ENCODE measurements at regions not wholly inside any gene's neighbourhood (a gene's known extent, or its start where the extent isn't known, plus 50 kb on each side); places are given as distances from the start of the nearest gene placed in this dataset.

- no peak for ATAC-seq
Measured at GRCh38 chr6:137976430-137976829, 109.4 kb downstream of the TNFAIP3 start.

DNA sequence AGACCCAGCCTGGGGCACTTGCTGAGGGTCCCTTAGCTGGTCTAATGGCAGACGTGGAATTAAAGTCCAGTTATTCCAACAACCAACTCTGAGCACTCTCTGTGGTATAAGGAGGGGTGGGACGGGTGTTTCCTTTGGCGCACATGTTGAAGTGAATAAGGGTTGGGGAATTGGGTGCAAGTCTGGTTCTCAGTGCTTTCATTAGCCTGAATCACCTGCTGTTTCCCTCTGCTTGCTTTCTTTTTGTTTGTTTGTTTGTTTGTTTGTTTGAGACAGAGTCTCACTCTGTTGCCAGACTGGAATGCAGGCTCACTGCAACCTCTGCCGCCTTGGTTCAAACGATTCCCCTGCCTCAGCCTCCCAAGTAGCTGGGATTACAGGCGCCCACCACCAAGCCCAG lies 110.1 kb downstream of the TNFAIP3 start:
- ATAC-seq = no peak
- TF ChIP-seq ZC3H10 (CRISPR knock-in tag; IDR thresholded peaks at IDR 0.05) (no peak), ZNF8 (CRISPR knock-in tag; IDR thresholded peaks at IDR 0.05) (no peak), RARB (CRISPR knock-in tag; IDR thresholded peaks at IDR 0.05) (no peak), ZNF565 (CRISPR knock-in tag; conservative IDR thresholded peaks at IDR 0.05; ENCODE audit: low read depth) (no peak), ZFP3 (CRISPR knock-in tag; IDR thresholded peaks at IDR 0.05) (no peak), CREB5 (CRISPR knock-in tag; IDR thresholded peaks at IDR 0.05; ENCODE audit: low read depth) (no peak), ZFP30 (CRISPR knock-in tag; IDR thresholded peaks at IDR 0.05) (no peak), ZNF70 (CRISPR knock-in tag; IDR thresholded peaks at IDR 0.05) (no peak), TCF4 (CRISPR knock-in tag; IDR thresholded peaks at IDR 0.05; ENCODE audit: borderline replicate concordance) (no peak), CSDC2 (CRISPR knock-in tag; IDR thresholded peaks at IDR 0.05) (no peak), ARNTL (CRISPR knock-in tag; IDR thresholded peaks at IDR 0.05; ENCODE audit: borderline replicate concordance, low read depth) (no peak), GLIS3 (CRISPR knock-in tag; IDR thresholded peaks at IDR 0.05) (no peak), ISL1 (CRISPR knock-in tag; IDR thresholded peaks at IDR 0.05) (no peak), ESRRG (CRISPR knock-in tag; IDR thresholded peaks at IDR 0.05) (no peak), OSR1 (CRISPR knock-in tag; IDR thresholded peaks at IDR 0.05) (no peak), SNAI2 (CRISPR knock-in tag; IDR thresholded peaks at IDR 0.05) (no peak), BACH2 (CRISPR knock-in tag; IDR thresholded peaks at IDR 0.05; ENCODE audit: borderline replicate concordance) (no peak), PPARA (CRISPR knock-in tag; IDR thresholded peaks at IDR 0.05; ENCODE audit: borderline replicate concordance) (no peak)
- TF ChIP-seq, protein P1, sequence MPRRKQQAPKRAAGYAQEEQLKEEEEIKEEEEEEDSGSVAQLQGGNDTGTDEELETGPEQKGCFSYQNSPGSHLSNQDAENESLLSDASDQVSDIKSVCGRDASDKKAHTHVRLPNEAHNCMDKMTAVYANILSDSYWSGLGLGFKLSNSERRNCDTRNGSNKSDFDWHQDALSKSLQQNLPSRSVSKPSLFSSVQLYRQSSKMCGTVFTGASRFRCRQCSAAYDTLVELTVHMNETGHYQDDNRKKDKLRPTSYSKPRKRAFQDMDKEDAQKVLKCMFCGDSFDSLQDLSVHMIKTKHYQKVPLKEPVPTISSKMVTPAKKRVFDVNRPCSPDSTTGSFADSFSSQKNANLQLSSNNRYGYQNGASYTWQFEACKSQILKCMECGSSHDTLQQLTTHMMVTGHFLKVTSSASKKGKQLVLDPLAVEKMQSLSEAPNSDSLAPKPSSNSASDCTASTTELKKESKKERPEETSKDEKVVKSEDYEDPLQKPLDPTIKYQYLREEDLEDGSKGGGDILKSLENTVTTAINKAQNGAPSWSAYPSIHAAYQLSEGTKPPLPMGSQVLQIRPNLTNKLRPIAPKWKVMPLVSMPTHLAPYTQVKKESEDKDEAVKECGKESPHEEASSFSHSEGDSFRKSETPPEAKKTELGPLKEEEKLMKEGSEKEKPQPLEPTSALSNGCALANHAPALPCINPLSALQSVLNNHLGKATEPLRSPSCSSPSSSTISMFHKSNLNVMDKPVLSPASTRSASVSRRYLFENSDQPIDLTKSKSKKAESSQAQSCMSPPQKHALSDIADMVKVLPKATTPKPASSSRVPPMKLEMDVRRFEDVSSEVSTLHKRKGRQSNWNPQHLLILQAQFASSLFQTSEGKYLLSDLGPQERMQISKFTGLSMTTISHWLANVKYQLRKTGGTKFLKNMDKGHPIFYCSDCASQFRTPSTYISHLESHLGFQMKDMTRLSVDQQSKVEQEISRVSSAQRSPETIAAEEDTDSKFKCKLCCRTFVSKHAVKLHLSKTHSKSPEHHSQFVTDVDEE (CRISPR knock-in tag; IDR thresholded peaks at IDR 0.05) = no peak
- TF ChIP-seq, protein P2, sequence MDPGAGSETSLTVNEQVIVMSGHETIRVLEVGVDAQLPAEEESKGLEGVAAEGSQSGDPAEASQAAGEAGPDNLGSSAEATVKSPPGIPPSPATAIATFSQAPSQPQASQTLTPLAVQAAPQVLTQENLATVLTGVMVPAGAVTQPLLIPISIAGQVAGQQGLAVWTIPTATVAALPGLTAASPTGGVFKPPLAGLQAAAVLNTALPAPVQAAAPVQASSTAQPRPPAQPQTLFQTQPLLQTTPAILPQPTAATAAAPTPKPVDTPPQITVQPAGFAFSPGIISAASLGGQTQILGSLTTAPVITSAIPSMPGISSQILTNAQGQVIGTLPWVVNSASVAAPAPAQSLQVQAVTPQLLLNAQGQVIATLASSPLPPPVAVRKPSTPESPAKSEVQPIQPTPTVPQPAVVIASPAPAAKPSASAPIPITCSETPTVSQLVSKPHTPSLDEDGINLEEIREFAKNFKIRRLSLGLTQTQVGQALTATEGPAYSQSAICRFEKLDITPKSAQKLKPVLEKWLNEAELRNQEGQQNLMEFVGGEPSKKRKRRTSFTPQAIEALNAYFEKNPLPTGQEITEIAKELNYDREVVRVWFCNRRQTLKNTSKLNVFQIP (CRISPR knock-in tag; IDR thresholded peaks at IDR 0.05; ENCODE audit: borderline replicate concordance, low read depth) = no peak

More at GRCh38 chr6:137976430-137976829, 109.4 kb downstream of the TNFAIP3 start:
- TF ChIP-seq ZNF70 (CRISPR knock-in tag; IDR thresholded peaks at IDR 0.05) (no peak), CREB5 (CRISPR knock-in tag; IDR thresholded peaks at IDR 0.05; ENCODE audit: low read depth) (no peak), SNAI2 (CRISPR knock-in tag; IDR thresholded peaks at IDR 0.05) (no peak)

DNA sequence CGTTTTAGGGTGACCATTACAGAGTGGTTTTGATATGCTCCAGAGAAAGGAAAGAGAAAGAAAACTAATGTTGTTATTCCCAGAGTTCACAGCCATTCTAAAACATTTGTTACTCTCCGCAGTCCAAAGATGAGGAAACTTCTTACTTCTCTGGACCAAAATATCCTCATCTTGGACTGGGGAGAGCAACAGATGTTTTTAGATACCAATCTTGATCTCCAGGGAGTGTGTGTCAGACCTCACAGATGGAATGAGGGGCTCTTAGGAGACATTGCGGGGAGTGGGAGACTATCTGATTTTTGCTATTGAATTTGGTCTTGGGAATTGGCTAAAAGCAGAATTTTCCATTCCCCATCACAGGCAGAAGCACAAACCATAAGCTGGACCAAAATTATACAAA lies 110.8 kb downstream of the TNFAIP3 start:
- no peak for TF ChIP-seq ZFP3 (CRISPR knock-in tag; IDR thresholded peaks at IDR 0.05)
- no peak for TF ChIP-seq CREB5 (CRISPR knock-in tag; IDR thresholded peaks at IDR 0.05; ENCODE audit: low read depth)
- no peak for TF ChIP-seq ZFP30 (CRISPR knock-in tag; IDR thresholded peaks at IDR 0.05)
- TF ChIP-seq ARNTL (CRISPR knock-in tag; IDR thresholded peaks at IDR 0.05; ENCODE audit: borderline replicate concordance, low read depth) = no peak
- no peak for TF ChIP-seq ISL1 (CRISPR knock-in tag; IDR thresholded peaks at IDR 0.05)
- TF ChIP-seq CSDC2 (CRISPR knock-in tag; IDR thresholded peaks at IDR 0.05) = no peak
- no peak for TF ChIP-seq PPARA (CRISPR knock-in tag; IDR thresholded peaks at IDR 0.05; ENCODE audit: borderline replicate concordance)
- ATAC-seq = no peak
